ENCODE measurements at regions not wholly inside any gene's neighbourhood (a gene's known extent, or its start where the extent isn't known, plus 50 kb on each side); places are given as distances from the start of the nearest gene placed in this dataset.

- DNase-seq, result no peak
These were observed 248.8 kb downstream of the HS3ST3A1 start for GRCh38 chr17:13352747-13353415.

GRCh38 chr17:13351046-13351445 is 250.7 kb downstream of the HS3ST3A1 start:
- DNase-seq, result no peak

- DNase-seq, result no peak
These were observed 251.3 kb downstream of the HS3ST3A1 start for GRCh38 chr17:13350466-13350865.

GRCh38 chr17:13346996-13347762 is 254.6 kb downstream of the HS3ST3A1 start:
- DNase-seq, result no peak

GRCh38 chr17:13346592-13346991 is 255.1 kb downstream of the HS3ST3A1 start:
- no peak for DNase-seq

GRCh38 chr17:13346081-13346533 is 255.6 kb downstream of the HS3ST3A1 start:
- DNase-seq, result no peak

- no peak for DNase-seq
These were observed 263.3 kb downstream of the HS3ST3A1 start for GRCh38 chr17:13338421-13338820.

- no peak for DNase-seq
These were observed 263.8 kb downstream of the HS3ST3A1 start for GRCh38 chr17:13337864-13338371.

GRCh38 chr17:13337151-13337550 is 264.6 kb downstream of the HS3ST3A1 start:
- DNase-seq, result no peak

- DNase-seq, result no peak
These were observed 267.4 kb downstream of the HS3ST3A1 start for GRCh38 chr17:13334374-13334773.

- no peak for DNase-seq
These were observed 268.1 kb downstream of the HS3ST3A1 start for GRCh38 chr17:13333661-13334060.

- DNase-seq, result no peak
These were observed 269.5 kb downstream of the HS3ST3A1 start for GRCh38 chr17:13332207-13332606.

- no peak for DNase-seq
These were observed 272.3 kb downstream of the HS3ST3A1 start for GRCh38 chr17:13329421-13329820.

- DNase-seq, result no peak
These were observed 277.7 kb downstream of the HS3ST3A1 start for GRCh38 chr17:13323990-13324389.

GRCh38 chr17:13321951-13322701 is 279.6 kb downstream of the HS3ST3A1 start:
- no peak for DNase-seq

- DNase-seq, result no peak
These were observed 281.5 kb downstream of the HS3ST3A1 start for GRCh38 chr17:13320046-13320785.

GRCh38 chr17:13316657-13317056 is 285.1 kb downstream of the HS3ST3A1 start:
- DNase-seq, result no peak

- no peak for DNase-seq
These were observed 290.4 kb downstream of the HS3ST3A1 start for GRCh38 chr17:13311306-13311705.

GRCh38 chr17:13310858-13311257 is 290.9 kb downstream of the HS3ST3A1 start:
- no peak for DNase-seq

GRCh38 chr17:13306310-13306962 is 288.6 kb upstream of the ELAC2 start:
- no peak for DNase-seq

GRCh38 chr17:13302983-13303382 is 285.2 kb upstream of the ELAC2 start:
- no peak for DNase-seq

GRCh38 chr17:13302419-13302818 is 284.6 kb upstream of the ELAC2 start:
- no peak for DNase-seq

Measured in activated CD8-positive, alpha-beta memory T cell treated with anti-CD3 and anti-CD28 coated beads, Interleukin-2, amount 50 U/mL, for 48 hours (primary cell).